IPS DF 6.9 (cell line): ENCODE measurements at regions not wholly inside any gene's neighbourhood (a gene's known extent, or its start where the extent isn't known, plus 50 kb on each side); places are given as distances from the start of the nearest gene placed in this dataset.

Experiments
- DNase-seq: peaks from one replicate; pipeline ENCODE4 v3.0.0-alpha.2; 2013; ENCODE audit warnings: low read depth, low spot score
- H3K27ac ChIP-seq: one replicate; pipeline ENCODE4 v1.5.1; 2013; ENCODE audit warnings: low read length, control low read depth
- H3K27me3 ChIP-seq: 2 replicates; pipeline ENCODE4 v1.6.1; 2013; ENCODE audit warnings: mild to moderate bottlenecking, low read length; ENCODE audit not compliant: control insufficient read depth, insufficient read depth
- H3K36me3 ChIP-seq: 2 replicates; pipeline ENCODE4 v1.6.1; 2013; ENCODE audit warnings: low read length; ENCODE audit not compliant: control insufficient read depth, insufficient read depth
- H3K4me1 ChIP-seq: 2 replicates; pipeline ENCODE4 v1.6.1; 2013; ENCODE audit warnings: low read length; ENCODE audit not compliant: control insufficient read depth, insufficient read depth
- H3K4me3 ChIP-seq: 2 replicates; pipeline ENCODE4 v1.5.1; 2013; ENCODE audit warnings: mild to moderate bottlenecking, low read length
- H3K9me3 ChIP-seq: 2 replicates; pipeline ENCODE4 v1.6.1; 2013; ENCODE audit warnings: low read length, inconsistent platforms; ENCODE audit not compliant: control insufficient read depth, insufficient read depth
- WGBS: extraction: QIAGEN DNeasy Blood & Tissue Kit; methylation state at CpG from one replicate; pipeline ENCODE4 v1.1.7; 2013; ENCODE audit warnings: mixed read lengths, missing lambda C conversion rate; ENCODE audit not compliant: insufficient read length, insufficient coverage; 5-methylcytosine and 5-hydroxymethylcytosine counted together

GRCh38 chr7:46383605-46384004 lies 462.5 kb upstream of the IGFBP3 start:
- WGBS, result no CpG with 5 or more reads among the region's 2 CpGs
- H3K4me3 ChIP-seq, result no peak overlapping the region
- no peak for DNase-seq

GRCh38 chr7:46369933-46370654 lies 449.0 kb upstream of the IGFBP3 start:
- no peak overlapping the region for H3K27ac ChIP-seq
- no peak for DNase-seq

More at GRCh38 chr7:46383605-46384004, 462.5 kb upstream of the IGFBP3 start:
- Histone ChIP-seq H3K4me1 (no peaks in the 10 kb centered on the region), H3K27ac (no peak overlapping the region), H3K36me3 (no peaks in the 10 kb centered on the region), H3K27me3 (no peaks in the 10 kb centered on the region), H3K9me3 (no peaks in the 10 kb centered on the region)

DNA sequence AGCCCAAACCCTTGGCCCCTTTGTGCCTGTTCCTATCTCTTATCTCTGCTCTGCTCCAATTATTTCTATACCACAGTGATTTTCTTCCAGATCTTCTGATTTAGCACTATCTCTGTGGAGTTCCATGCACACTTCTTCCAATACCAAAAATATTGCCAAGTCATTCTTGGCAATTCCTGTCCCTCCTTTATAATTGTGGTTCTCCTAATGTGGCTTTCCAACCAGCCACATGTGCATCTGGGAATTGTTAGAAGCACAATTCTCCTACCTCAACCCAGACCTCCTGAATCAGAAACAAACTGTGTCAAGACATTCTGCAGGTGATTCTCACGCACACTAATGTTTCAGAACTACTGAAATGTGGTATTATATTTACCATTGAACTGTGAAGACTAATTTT lies 447.8 kb upstream of the IGFBP3 start:
- Histone ChIP-seq H3K27me3 (no peaks in the 10 kb centered on the region), H3K36me3 (no peaks in the 10 kb centered on the region), H3K9me3 (no peaks in the 10 kb centered on the region), H3K27ac (no peak overlapping the region), H3K4me1 (no peaks in the 10 kb centered on the region), H3K4me3 (no peak overlapping the region)
- WGBS, result no CpG with 5 or more reads among the region's 1 CpG
- no peak for DNase-seq

More at GRCh38 chr7:46369933-46370654, 449.0 kb upstream of the IGFBP3 start:
- Histone ChIP-seq H3K36me3 (no peaks in the 10 kb centered on the region), H3K4me1 (no peaks in the 10 kb centered on the region), H3K9me3 (no peaks in the 10 kb centered on the region), H3K27me3 (no peaks in the 10 kb centered on the region), H3K4me3 (no peak overlapping the region)
- no CpG with 5 or more reads among the region's 5 CpGs for WGBS

DNA sequence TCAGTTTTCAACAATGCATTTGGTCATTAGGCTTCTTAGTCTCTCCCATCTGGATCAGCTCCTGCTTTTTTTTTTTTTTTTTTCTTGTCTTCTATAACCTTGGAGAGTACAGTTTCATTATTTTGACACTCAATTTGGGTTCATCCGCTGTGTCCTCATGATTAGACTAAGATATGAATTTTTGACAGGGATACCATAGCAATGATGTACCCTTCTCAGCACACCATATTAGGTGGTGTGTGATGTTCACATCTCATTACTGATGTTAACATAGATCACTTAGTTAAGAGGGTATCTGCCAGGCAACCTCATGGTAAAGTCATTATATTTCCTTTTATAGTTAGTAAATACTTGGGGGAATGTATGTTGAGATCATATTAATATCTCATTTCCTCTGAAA lies 445.5 kb upstream of the IGFBP3 start:
- Histone ChIP-seq H3K27me3 (no peaks in the 10 kb centered on the region), H3K4me1 (no peaks in the 10 kb centered on the region), H3K4me3 (no peak overlapping the region), H3K36me3 (no peaks in the 10 kb centered on the region), H3K9me3 (no peaks in the 10 kb centered on the region), H3K27ac (no peak overlapping the region)
- no CpG with 5 or more reads among the region's 1 CpG for WGBS
- no peak for DNase-seq

DNA sequence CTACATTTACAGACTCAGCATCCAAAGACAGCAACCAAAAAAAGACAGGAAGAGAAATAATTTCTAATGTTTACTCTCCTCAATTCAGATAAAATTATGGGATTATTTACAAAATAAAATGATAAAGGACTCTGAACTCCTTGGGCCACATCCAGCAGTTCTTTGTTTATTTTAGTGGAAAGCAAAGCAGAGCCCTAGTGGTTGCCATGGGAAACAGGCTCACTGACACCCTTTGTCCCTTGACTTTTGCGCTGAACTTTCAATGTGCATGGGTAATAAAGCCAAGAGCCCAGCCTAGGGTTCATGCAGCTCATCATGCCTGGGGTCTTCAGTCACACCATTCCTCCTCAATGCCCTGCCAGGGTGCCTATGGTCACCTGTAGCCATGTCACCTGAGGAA lies 442.6 kb upstream of the IGFBP3 start:
- WGBS, result no CpG with 5 or more reads among the region's 1 CpG
- DNase-seq, result no peak
- H3K27ac ChIP-seq, result no peak overlapping the region
- no peaks in the 10 kb centered on the region for H3K4me1 ChIP-seq
- no peaks in the 10 kb centered on the region for H3K27me3 ChIP-seq
- no peaks in the 10 kb centered on the region; the same call in 1 of the 2 replicates for H3K36me3 ChIP-seq
- H3K9me3 ChIP-seq, result no peaks in the 10 kb centered on the region
- H3K4me3 ChIP-seq, result no peak overlapping the region

- no peak for DNase-seq
- H3K27me3 ChIP-seq, result no peaks in the 10 kb centered on the region
- WGBS, result no CpG with 5 or more reads among the region's 2 CpGs
- no peak overlapping the region for H3K4me3 ChIP-seq
- no peaks in the 10 kb centered on the region; the same call in 1 of the 2 replicates for H3K36me3 ChIP-seq
- no peaks in the 10 kb centered on the region for H3K4me1 ChIP-seq
- no peaks in the 10 kb centered on the region for H3K9me3 ChIP-seq
- H3K27ac ChIP-seq, result no peak overlapping the region
Measured at GRCh38 chr7:46360811-46361210, 439.7 kb upstream of the IGFBP3 start.

DNA sequence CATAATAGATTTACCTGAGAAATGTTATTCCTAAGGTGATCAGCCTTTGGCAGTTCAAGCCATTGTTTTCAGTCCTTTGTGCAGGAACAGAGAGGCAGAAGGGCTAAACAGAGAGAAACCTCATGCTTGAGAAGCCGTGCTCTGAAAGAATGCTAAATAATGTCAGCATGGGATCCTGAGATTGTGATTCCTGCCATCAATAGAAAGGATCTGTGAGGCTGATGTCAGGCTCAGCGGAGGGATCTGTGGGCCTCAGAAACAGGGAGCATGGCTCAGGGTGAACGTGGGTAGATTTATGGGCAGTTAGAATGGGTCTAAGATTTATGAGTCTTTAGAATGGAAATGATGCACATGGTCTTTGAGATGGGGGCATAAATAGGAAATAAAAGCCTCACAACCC lies 439.2 kb upstream of the IGFBP3 start:
- no peaks in the 10 kb centered on the region; the same call in 1 of the 2 replicates for H3K36me3 ChIP-seq
- no CpG with 5 or more reads among the region's 3 CpGs for WGBS

DNA sequence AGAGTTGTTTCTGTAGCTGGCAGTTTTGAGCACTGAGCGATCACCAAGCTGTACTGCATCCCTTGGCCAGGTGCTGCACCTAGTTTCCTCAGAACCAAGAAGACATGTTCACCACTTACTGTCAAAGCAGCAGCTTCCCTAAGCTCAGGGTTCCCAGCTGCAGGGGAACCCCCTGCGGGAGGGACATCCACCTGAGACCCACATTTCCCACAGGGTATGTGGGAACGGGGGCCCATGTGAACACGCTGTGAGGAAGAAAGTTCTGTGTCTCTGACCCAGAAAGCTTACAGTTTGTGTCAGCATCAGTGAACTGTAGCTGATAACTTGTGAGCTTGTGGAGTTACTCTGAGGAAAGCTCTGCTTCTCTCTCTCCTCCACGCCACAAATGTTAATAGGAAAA lies 436.8 kb upstream of the IGFBP3 start:
- Histone ChIP-seq H3K9me3 (no peaks in the 10 kb centered on the region), H3K27me3 (no peaks in the 10 kb centered on the region), H3K4me3 (no peak overlapping the region), H3K27ac (no peak overlapping the region), H3K36me3 (no peaks in the 10 kb centered on the region; the same call in 1 of the 2 replicates), H3K4me1 (no peaks in the 10 kb centered on the region)
- no CpG with 5 or more reads among the region's 5 CpGs for WGBS
- DNase-seq, result no peak

More for the DNA sequence above, 439.2 kb upstream of the IGFBP3 start:
- Histone ChIP-seq H3K9me3 (no peaks in the 10 kb centered on the region), H3K4me1 (no peaks in the 10 kb centered on the region), H3K4me3 (no peak overlapping the region), H3K27me3 (no peaks in the 10 kb centered on the region), H3K27ac (no peak overlapping the region)
- no peak for DNase-seq

DNA sequence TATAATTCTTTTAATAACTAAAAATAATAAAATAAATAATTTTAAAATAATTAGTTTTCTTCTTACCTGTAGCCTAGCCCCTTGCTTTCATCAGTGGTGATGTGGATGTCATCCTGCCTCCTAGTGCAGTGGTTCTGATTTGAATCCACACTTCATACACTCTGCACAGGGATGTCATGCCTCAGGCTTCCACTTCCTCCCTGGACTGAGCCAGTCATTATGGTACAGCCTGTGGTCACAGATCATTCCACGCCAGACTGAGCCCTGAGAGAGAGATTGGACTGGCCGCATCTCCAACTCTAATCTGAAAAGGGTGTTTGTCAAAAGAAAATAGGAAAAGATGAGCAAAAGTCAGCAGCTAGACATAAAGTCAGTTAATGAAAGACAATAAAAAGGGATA lies 436.2 kb upstream of the IGFBP3 start:
- no peaks in the 10 kb centered on the region; the same call in 1 of the 2 replicates for H3K36me3 ChIP-seq
- no CpG with 5 or more reads among the region's 2 CpGs for WGBS
- H3K4me3 ChIP-seq, result no peak overlapping the region
- H3K27me3 ChIP-seq, result no peaks in the 10 kb centered on the region
- no peaks in the 10 kb centered on the region for H3K9me3 ChIP-seq
- DNase-seq, result no peak
- no peak overlapping the region for H3K27ac ChIP-seq
- no peaks in the 10 kb centered on the region for H3K4me1 ChIP-seq

DNA sequence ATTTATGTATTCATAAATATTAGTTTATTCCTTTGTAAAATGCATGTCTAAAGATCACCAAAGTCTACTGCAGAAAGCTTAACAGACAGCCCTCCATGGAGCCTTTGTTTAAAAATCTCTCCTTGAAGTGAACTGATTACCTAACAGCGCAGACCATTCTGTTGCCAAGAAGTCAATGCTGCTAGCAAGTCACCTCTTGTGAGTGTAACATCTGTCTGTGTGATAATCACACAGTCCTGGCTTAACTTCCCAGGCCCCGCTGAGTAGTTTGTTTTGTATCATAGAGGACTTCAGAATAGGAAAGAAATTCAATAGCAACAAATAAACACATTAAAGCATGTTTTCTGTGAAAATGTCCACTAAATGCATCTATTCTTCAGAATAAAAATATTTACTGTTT lies 435.3 kb upstream of the IGFBP3 start:
- H3K27me3 ChIP-seq, result no peaks in the 10 kb centered on the region
- no peaks in the 10 kb centered on the region for H3K9me3 ChIP-seq
- no peaks in the 10 kb centered on the region for H3K4me1 ChIP-seq
- H3K4me3 ChIP-seq, result no peak overlapping the region
- no peaks in the 10 kb centered on the region; the same call in 1 of the 2 replicates for H3K36me3 ChIP-seq
- no peak overlapping the region for H3K27ac ChIP-seq
- DNase-seq, result no peak
- WGBS, result no CpG with 5 or more reads among the region's 2 CpGs

- H3K27ac ChIP-seq, result no peak overlapping the region
- WGBS, result no CpG with 5 or more reads among the region's 4 CpGs
- no peaks in the 10 kb centered on the region; the same call in 1 of the 2 replicates for H3K36me3 ChIP-seq
- H3K9me3 ChIP-seq, result no peaks in the 10 kb centered on the region
- H3K27me3 ChIP-seq, result no peaks in the 10 kb centered on the region
- DNase-seq, result no peak
- H3K4me1 ChIP-seq, result no peaks in the 10 kb centered on the region
- H3K4me3 ChIP-seq, result no peak overlapping the region
Measured at GRCh38 chr7:46355331-46355730, 434.3 kb upstream of the IGFBP3 start.
